Occipital lobe (tissue), 1 donor: ENCODE measurements at regions not wholly inside any gene's neighbourhood (a gene's known extent, or its start where the extent isn't known, plus 50 kb on each side); places are given as distances from the start of the nearest gene placed in this dataset.

ENCODE experiments used
- DNase-seq: peaks from one replicate; lab custom pipeline; 2025; lab: John Stamatoyannopoulos, UW

DNA sequence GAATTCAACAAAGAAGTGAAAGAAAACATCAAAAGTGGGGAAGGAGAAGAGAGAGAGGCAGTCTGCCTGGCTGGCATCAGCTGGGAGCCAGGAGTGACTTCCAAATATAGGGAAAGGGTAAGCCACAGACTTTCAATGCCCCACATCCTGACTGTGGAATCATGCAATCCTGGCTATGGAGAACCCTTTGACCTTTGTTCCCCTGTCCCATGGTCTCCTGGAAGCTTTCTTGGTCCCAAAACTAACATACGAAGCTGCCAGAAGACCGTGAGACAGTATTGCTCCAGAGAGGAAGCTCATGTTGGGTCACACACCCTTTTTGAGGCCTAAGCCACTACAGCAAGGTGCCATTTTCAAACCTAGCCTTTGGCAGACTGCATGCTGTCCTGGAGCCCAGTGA lies 665.5 kb downstream of the ELAVL2 start:
- DNase-seq: no peak

GRCh38 chr9:23160952-23161469 lies 665.0 kb downstream of the ELAVL2 start:
- no peak for DNase-seq

DNA sequence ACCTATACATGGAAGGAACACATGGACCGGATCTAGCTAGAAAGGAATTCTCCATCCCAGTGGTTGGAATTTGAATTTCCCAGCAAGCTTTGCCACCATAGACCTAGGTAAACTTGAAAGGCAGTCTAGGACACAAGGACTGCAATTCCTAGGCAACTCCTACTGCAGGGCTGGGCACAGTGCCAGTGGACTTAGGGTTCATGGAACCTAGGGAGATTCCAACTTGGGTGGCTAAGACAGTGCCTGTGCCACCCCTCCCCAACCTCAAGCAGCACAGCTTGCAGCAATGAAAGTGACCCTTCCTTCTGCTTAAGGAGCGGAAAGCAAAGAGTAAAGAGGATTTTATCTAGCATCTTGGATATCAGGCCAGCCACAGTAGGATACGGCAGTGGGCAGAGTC lies 663.3 kb downstream of the ELAVL2 start:
- DNase-seq: no peak

- no peak for DNase-seq
Measured at GRCh38 chr9:23171479-23171878, 654.6 kb downstream of the ELAVL2 start.

- DNase-seq: no peak
Measured at GRCh38 chr9:23172206-23172605, 653.8 kb downstream of the ELAVL2 start.

DNA sequence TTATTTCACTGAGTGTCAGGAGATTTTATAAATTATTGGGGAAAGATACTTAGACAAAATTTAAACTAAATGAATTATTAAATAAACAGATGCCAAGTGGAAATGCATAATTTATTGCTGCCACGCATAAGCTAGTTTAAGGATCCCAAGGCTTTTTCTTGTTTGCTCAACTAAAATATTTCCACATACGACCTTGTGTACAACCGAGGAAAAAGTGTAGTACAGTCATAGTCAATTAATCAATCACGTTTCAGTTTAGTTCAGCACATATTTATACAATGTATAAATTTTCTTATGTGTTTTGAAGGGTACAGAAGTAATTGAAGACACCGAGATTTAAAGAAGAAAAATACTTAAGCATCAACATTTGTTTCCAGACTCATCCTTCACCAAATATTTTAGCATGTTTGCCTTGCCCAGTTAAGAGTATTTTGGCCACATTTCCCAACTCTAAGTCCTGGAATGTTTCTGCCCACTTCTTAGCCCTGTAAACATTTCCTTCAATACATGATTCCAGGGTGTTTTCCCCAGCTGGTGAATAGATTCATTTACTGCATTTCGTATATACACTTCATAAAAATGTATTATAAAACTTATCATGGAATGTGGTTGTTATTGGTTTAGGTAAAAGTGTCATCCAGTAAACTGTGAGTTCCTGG lies 652.9 kb downstream of the ELAVL2 start:
- no peak for DNase-seq

- DNase-seq: no peak
Measured at GRCh38 chr9:23194281-23194680, 631.8 kb downstream of the ELAVL2 start.

DNA sequence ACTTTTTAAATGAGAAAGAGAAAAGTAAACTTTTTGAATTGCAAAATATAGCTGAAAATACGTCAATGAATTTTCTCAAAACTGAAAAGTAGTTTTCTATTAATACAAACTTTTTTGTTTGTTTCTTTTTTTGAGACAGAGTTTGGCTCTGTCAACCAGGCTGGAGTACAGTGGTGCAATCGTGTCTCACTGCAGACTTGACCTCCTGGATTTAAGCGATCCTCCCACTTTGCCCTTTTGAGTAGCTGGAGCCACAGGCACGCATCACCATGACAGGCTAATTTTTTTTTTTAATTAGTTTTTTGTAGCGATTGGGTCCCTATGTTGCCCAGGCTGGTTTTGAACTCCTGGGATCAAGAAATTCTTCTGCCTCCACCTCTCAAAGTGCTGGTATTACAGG lies 610.4 kb downstream of the ELAVL2 start:
- no peak for DNase-seq

GRCh38 chr9:23219471-23219870 lies 606.6 kb downstream of the ELAVL2 start:
- DNase-seq: no peak

GRCh38 chr9:23220171-23220570 lies 605.9 kb downstream of the ELAVL2 start:
- no peak for DNase-seq

- no peak for DNase-seq
Measured at GRCh38 chr9:23220957-23221356, 605.1 kb downstream of the ELAVL2 start.

DNA sequence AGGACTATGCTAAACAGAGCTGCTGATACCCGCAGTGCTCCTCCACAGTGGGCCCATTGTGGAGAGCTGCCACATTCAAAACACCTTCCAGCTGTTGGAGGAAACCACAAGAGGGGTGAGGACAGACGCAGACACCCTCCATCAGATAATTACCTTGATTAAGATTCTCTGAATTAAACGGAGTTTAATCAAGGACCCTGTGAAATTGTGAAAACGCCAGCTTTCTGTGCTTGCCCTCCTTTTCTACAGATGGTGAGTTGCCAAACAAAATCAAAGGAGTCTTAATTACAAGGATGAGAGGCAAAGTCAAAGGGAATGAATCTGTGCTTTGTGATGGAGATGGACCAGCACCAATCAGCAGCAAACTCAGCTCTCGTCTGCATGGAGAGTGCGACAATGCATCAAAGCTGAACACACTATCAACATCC lies 596.1 kb downstream of the ELAVL2 start:
- no peak for DNase-seq

DNA sequence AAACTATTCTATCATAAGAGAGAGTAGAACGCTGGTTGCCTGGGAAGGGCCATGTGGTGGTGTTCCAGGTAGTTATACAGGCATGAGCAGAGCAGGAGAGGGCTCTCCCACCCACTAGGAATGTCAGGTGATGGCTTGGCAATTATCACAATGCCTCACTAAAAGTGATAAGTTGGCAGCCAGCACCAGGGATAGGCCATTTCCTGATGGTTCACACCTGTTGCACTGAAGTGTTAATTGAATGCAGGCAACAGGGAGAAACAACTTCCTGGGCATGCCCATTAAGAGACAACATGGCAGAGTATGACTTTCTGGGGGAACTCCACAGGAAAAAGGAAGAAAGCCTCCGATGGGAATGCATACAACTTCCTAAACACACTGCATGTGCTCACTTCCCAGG lies 593.2 kb downstream of the ELAVL2 start:
- DNase-seq: no peak

DNA sequence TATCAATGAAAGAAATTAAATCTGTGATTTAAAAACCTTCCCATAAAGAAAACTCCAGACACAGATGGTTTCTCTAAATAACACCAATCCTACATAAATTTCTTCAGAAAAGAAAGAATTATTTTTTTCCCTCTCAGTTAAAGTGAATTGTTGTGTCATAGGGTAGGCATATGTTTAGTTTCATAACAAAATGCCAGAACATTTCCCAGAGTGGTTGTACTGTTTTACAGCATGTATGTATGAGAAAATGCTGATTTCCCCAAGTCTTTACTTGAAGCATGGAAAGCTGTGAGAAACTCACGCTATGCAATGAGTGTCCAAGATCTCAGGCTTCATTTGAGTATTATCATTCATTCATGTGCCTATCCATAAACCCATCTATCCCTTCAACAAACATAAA lies 582.5 kb downstream of the ELAVL2 start:
- no peak for DNase-seq

GRCh38 chr9:23245067-23245466 lies 581.0 kb downstream of the ELAVL2 start:
- DNase-seq: no peak

- DNase-seq: no peak
Measured at GRCh38 chr9:23254404-23255184, 571.4 kb downstream of the ELAVL2 start.

DNA sequence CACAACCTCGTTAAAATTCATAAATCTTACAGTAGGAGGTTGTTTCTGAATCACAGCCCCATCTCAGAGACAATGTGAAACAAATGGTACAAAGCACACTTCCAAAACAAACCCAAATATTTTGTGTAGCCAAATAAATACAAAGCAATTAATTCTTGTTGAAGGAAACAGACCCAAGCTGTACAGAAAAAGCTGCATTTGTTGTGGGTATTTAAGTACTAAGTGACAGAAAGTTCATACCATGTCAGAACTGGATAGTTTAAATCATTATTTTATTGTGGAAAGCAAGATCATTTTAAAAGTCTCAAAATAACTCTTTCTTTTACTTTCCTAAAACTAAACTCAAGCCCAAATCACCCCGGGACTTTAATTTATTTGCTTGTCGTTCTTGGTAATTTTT lies 570.7 kb downstream of the ELAVL2 start:
- DNase-seq: no peak

DNA sequence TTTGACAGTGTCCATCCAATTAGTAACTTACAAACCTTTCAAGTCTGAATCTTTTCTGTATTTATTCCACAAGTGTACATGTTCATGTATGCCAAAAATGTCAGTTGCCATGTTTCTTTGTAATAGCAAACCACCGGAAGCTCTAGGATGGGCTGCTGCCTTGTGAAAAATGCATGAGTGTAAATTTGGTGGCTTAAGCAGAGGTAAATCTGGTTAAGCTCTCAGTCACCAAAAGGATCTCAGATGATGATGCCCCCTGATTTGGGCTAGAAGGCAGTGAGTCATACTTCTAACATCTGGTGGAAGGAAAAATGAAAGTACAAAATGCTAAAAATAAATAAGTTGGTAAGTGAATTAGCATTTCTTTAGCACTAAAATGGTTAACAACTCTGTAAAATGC lies 567.5 kb downstream of the ELAVL2 start:
- DNase-seq: no peak

DNA sequence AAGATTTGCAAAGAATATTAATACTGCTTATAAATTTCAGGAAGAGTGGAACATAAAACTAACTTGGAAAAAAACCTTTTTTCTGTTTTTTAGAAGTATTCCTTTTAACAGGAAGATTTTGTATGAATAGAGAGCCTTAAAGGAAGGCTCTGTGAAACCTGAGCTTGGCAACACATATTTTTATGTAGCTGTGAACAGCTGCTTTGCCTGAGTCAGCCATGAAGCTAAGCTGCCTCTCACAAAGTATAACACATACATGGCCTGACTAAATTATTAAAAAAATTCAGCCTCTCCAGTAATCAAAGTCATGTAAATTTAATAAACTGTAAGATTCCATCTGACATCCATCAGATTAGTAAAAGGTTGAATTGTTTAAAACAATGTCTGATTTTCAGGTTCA lies 547.5 kb downstream of the ELAVL2 start:
- DNase-seq: no peak

DNA sequence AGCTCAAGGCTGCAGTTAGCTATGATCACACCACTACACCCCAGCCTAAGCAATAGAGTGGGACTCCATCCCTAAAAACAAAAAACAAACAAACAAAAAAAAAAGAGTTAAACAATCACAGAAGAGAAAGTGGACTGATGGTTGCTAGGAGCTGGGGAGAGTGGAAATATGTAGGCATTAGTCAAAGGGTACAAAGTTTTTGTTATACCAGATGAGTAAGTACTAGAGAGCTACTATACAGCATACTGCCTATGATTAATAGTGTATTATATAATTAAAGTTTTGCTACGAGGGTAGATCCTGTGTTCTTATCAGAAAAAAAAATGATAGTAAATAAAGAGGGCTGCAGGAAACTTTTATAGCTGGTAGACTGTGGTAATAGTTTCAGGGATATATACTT lies 538.6 kb downstream of the ELAVL2 start:
- no peak for DNase-seq

DNA sequence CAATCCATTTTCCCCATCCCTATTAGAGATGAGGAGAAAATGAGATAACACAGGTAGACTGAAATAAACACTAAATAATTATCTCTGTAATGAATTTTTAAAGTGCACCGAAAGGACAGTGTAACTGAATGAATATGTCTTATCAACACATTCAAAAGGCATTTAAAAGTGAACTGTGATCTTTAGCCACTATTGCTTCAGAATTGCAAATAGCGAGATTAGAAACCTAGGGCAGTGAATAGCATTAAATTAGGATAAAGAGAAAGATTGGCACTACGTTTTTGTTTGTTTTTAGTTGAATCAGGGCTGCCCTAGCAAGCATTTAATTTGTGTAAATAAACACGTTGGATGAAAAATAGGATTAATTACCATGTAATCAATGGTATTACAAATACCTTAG lies 537.5 kb downstream of the ELAVL2 start:
- no peak for DNase-seq

- DNase-seq: no peak
Measured at GRCh38 chr9:23290973-23291372, 535.1 kb downstream of the ELAVL2 start.

DNA sequence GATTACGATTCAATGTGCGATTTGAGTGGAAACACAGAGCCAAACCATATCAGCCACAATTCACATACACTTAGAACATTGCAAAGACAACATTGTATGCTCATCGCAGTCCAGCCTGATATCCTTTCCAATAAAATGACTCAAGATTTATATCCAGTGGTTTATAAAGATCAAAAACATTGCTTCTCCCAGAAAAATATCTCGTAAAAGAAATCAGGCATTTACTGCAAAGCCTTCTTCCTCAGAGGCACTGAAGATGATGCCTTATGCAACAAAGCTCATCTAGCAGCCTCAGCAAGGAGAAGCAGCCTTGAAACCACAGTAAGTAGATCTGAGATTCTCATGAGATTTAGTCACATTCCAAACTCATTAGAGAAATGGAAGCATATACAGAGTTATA lies 523.8 kb downstream of the ELAVL2 start:
- DNase-seq: no peak
